CD4-positive, alpha-beta memory T cell (primary cell): ENCODE measurements at regions not wholly inside any gene's neighbourhood (a gene's known extent, or its start where the extent isn't known, plus 50 kb on each side); places are given as distances from the start of the nearest gene placed in this dataset.
A peak's percentile ranks its signal among the peaks of the same experiment; 100 is the strongest.

Source experiments
- CTCF ChIA-PET: fragments of 350-600 bp; sonication (Branson Sonifier 250); formaldehyde crosslinking; loops from one replicate; lab custom pipeline; 2021; ENCODE audit warnings: inconsistent platforms; ENCODE audit not compliant: partially characterized antibody; lab: Charles Lee
- POLR2A ChIA-PET: fragments of 350-600 bp; sonication (Branson Sonifier 250); formaldehyde crosslinking; loops from one replicate; lab custom pipeline; 2021; ENCODE audit not compliant: partially characterized antibody; lab: Charles Lee
- DNase-seq, 5 donors: peaks; one replicate each; pipeline versions ENCODE4 v3.0.0 to v3.0.0-alpha.2; 2020 to 2022; ENCODE audit warnings: mixed read lengths in 1 of 5
- H3K27ac ChIP-seq: one replicate; pipeline ENCODE4 v1.7.0; 2013; ENCODE audit warnings: low read depth, low read length
- H3K27me3 ChIP-seq: 2 replicates; pipeline ENCODE4 v1.7.0; 2013; ENCODE audit warnings: mild to moderate bottlenecking, low read length, moderate library complexity; ENCODE audit not compliant: insufficient read depth
- H3K36me3 ChIP-seq: 2 replicates; pipeline ENCODE4 v1.7.0; 2013; ENCODE audit warnings: mild to moderate bottlenecking, low read length, moderate library complexity; ENCODE audit not compliant: insufficient read depth
- H3K4me1 ChIP-seq: 2 replicates; pipeline ENCODE4 v1.7.0; 2013; ENCODE audit warnings: mild to moderate bottlenecking, low read length, moderate library complexity; ENCODE audit not compliant: insufficient read depth
- H3K4me3 ChIP-seq, 2 donors: one replicate each; pipeline ENCODE4 v1.7.0; 2013; ENCODE audit warnings: low read length in 2 of 2, mild to moderate bottlenecking in 1 of 2
- H3K9me3 ChIP-seq, 2 donors: one replicate each; pipeline ENCODE4 v1.7.0; 2013; ENCODE audit warnings: low read length in 2 of 2, control low read depth in 1 of 2; ENCODE audit not compliant: control insufficient read depth in 1 of 2
- H3K27ac Mint-ChIP-seq, 7 donors: one replicate each; pipeline ENCODE4 v1.8.0; 2020 to 2021; ENCODE audit warnings: mixed read lengths in 7 of 7, mild to moderate bottlenecking in 6 of 7, inconsistent platforms in 3 of 7, moderate library complexity in 3 of 7
- H3K27me3 Mint-ChIP-seq, 2 donors: one replicate each; pipeline ENCODE4 v1.8.0; 2020 to 2021; ENCODE audit warnings: mixed read lengths in 2 of 2
- H3K36me3 Mint-ChIP-seq, 2 donors: one replicate each; pipeline ENCODE4 v1.8.0; 2020 to 2021; ENCODE audit warnings: mixed read lengths in 2 of 2, inconsistent platforms in 1 of 2, mild to moderate bottlenecking in 1 of 2
- H3K4me1 Mint-ChIP-seq, 4 donors: one replicate each; pipeline ENCODE4 v1.8.0; 2020 to 2021; ENCODE audit warnings: mixed read lengths in 4 of 4, mild to moderate bottlenecking in 1 of 4
- H3K4me3 Mint-ChIP-seq, 8 donors: one replicate each; pipeline ENCODE4 v1.8.0; 2020 to 2021; ENCODE audit warnings: mixed read lengths in 8 of 8, mild to moderate bottlenecking in 7 of 8, moderate library complexity in 6 of 8, inconsistent platforms in 3 of 8
- H3K9me3 Mint-ChIP-seq, 8 donors: one replicate each; pipeline ENCODE4 v1.8.0; 2020 to 2021; ENCODE audit warnings: mixed read lengths in 8 of 8, mild to moderate bottlenecking in 5 of 8, inconsistent platforms in 3 of 8, moderate library complexity in 1 of 8
- intact Hi-C: fragments of 100-400 bp; cut with micrococcal nuclease; formaldehyde crosslinking; loops from one replicate; pipeline ENCODE4 v1.15.1; 2023

- CTCF ChIA-PET, result no interaction called here
- H3K4me1 ChIP-seq, result no peaks in the 10 kb centered on the region
- POLR2A ChIA-PET, result no interaction called here
- H3K9me3 ChIP-seq, result no peaks in the 10 kb centered on the region
- DNase-seq, result no peak
- H3K4me3 ChIP-seq, result no peak overlapping the region
- H3K27me3 ChIP-seq, result no peaks in the 10 kb centered on the region
- no peak overlapping the region for H3K27ac ChIP-seq
- peaks cover 0 to 2% of the 10 kb centered on the region in 2 donors for H3K27me3 Mint-ChIP-seq
- no peaks in the 10 kb centered on the region for H3K36me3 Mint-ChIP-seq
- H3K36me3 ChIP-seq, result no peaks in the 10 kb centered on the region
- no peak overlapping the region for H3K4me3 Mint-ChIP-seq
- H3K27ac Mint-ChIP-seq, result no peak overlapping the region
- no peaks in the 10 kb centered on the region for H3K4me1 Mint-ChIP-seq
- intact Hi-C loops, result no loop called here
- peaks cover 3 to 34% (median 9%) of the 10 kb centered on the region in 8 donors for H3K9me3 Mint-ChIP-seq
These were observed 478.8 kb upstream of the CDH11 start for GRCh38 chr16:65600629-65601028.

DNA sequence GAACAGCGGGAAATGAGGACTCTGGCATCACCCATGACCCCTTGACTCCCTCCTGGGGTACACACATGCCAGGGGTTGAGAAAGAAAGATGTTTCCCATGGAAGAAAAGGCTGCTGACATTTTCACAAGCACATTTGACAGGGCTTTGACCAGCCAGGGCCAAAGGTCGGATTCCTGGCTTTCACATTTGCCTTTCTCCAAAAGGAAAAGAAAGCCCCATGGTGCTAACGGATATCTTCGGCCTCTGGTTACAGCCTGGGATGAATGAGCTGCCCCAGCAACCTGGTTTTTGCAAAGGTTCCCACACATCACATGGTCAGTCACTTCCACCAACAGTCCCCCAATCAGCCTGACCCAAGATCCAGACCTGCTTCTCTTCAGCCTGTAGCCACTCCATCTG is 478.2 kb upstream of the CDH11 start:
- H3K9me3 Mint-ChIP-seq, result peaks cover 3 to 34% (median 9%) of the 10 kb centered on the region in 8 donors
- H3K27me3 Mint-ChIP-seq, result peaks cover 0 to 2% of the 10 kb centered on the region in 2 donors
- intact Hi-C loops, result no loop called here
- no peak overlapping the region for H3K27ac Mint-ChIP-seq
- no peaks in the 10 kb centered on the region for H3K27me3 ChIP-seq
- no peak overlapping the region for H3K4me3 Mint-ChIP-seq
- no peaks in the 10 kb centered on the region for H3K36me3 ChIP-seq
- DNase-seq, result no peak
- H3K36me3 Mint-ChIP-seq, result no peaks in the 10 kb centered on the region
- CTCF ChIA-PET, result no interaction called here
- no peaks in the 10 kb centered on the region for H3K4me1 Mint-ChIP-seq
- POLR2A ChIA-PET, result no interaction called here
- H3K4me1 ChIP-seq, result no peaks in the 10 kb centered on the region
- H3K27ac ChIP-seq, result no peak overlapping the region
- no peak overlapping the region for H3K4me3 ChIP-seq
- H3K9me3 ChIP-seq, result no peaks in the 10 kb centered on the region

GRCh38 chr16:65598621-65599020 is 476.8 kb upstream of the CDH11 start:
- H3K4me1 Mint-ChIP-seq, result no peaks in the 10 kb centered on the region
- CTCF ChIA-PET, result no interaction called here

GRCh38 chr16:65583498-65583897 is 461.6 kb upstream of the CDH11 start:
- intact Hi-C loops, result no loop called here
- ChIA-PET POLR2A (no interaction called here), CTCF (no interaction called here)
- no peak overlapping the region for H3K4me3 ChIP-seq
- no peak for DNase-seq
- no peaks in the 10 kb centered on the region for H3K36me3 ChIP-seq
- H3K9me3 ChIP-seq, result no peaks in the 10 kb centered on the region
- H3K27me3 Mint-ChIP-seq, result peaks cover 0 to 2% of the 10 kb centered on the region in 2 donors
- H3K27ac ChIP-seq, result no peak overlapping the region
- H3K4me1 Mint-ChIP-seq, result no peaks in the 10 kb centered on the region
- H3K9me3 Mint-ChIP-seq, result peaks cover 0 to 6% (median 2%) of the 10 kb centered on the region in 8 donors
- no peaks in the 10 kb centered on the region for H3K27me3 ChIP-seq
- no peak overlapping the region for H3K27ac Mint-ChIP-seq
- no peaks in the 10 kb centered on the region for H3K36me3 Mint-ChIP-seq
- no peaks in the 10 kb centered on the region for H3K4me1 ChIP-seq
- peak overlapping the region in 1 of 8 donors; percentile 20 for H3K4me3 Mint-ChIP-seq

More at GRCh38 chr16:65598621-65599020, 476.8 kb upstream of the CDH11 start:
- Mint-ChIP-seq H3K27me3 (peaks cover 0 to 2% of the 10 kb centered on the region in 2 donors), H3K36me3 (no peaks in the 10 kb centered on the region), H3K9me3 (peaks cover 0 to 25% (median 7%) of the 10 kb centered on the region in 8 donors), H3K27ac (no peak overlapping the region), H3K4me3 (no peak overlapping the region)
- Histone ChIP-seq H3K4me3 (no peak overlapping the region), H3K27ac (no peak overlapping the region), H3K4me1 (no peaks in the 10 kb centered on the region), H3K9me3 (no peaks in the 10 kb centered on the region), H3K36me3 (no peaks in the 10 kb centered on the region), H3K27me3 (no peaks in the 10 kb centered on the region)
- POLR2A ChIA-PET, result no interaction called here
- no peak for DNase-seq
- intact Hi-C loops, result no loop called here

- Mint-ChIP-seq H3K27ac (no peak overlapping the region), H3K36me3 (no peaks in the 10 kb centered on the region), H3K9me3 (peaks cover 0 to 11% (median 5%) of the 10 kb centered on the region in 8 donors), H3K27me3 (no peaks in the 10 kb centered on the region), H3K4me1 (no peaks in the 10 kb centered on the region), H3K4me3 (no peak overlapping the region)
- Histone ChIP-seq H3K4me1 (no peaks in the 10 kb centered on the region), H3K4me3 (no peak overlapping the region), H3K27ac (no peak overlapping the region), H3K27me3 (no peaks in the 10 kb centered on the region), H3K9me3 (no peaks in the 10 kb centered on the region), H3K36me3 (no peaks in the 10 kb centered on the region)
- no peak for DNase-seq
- POLR2A ChIA-PET, result no interaction called here
- CTCF ChIA-PET, result no interaction called here
- intact Hi-C loops, result no loop called here
These were observed 457.2 kb upstream of the CDH11 start for GRCh38 chr16:65579050-65579449.

DNA sequence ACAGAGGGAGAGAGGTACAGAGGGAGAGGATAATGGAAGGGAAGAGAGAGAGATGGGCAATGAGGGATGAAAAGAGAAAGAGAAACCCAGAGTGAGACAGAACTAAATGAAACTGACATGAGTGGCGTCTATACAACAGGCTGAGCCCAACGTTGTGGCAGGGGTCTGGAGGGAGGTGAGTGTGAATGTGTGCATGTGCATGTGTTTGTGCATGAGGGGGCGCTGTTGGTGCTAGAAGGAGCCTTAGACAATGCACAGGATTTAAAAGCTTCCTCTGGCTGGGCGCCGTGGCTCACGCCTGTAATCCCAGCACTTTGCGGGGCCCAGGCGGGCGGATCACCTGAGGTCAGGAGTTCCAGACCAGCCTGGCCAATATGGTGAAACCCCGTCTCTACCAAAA is 454.8 kb upstream of the CDH11 start:
- no peaks in the 10 kb centered on the region for H3K36me3 Mint-ChIP-seq
- H3K27ac ChIP-seq, result no peak overlapping the region
- H3K36me3 ChIP-seq, result no peaks in the 10 kb centered on the region
- intact Hi-C loops, result no loop called here
- ChIA-PET CTCF (no interaction called here), POLR2A (no interaction called here)
- H3K4me3 Mint-ChIP-seq, result no peak overlapping the region
- H3K9me3 ChIP-seq, result no peaks in the 10 kb centered on the region
- no peaks in the 10 kb centered on the region for H3K4me1 Mint-ChIP-seq
- no peaks in the 10 kb centered on the region for H3K4me1 ChIP-seq
- H3K27ac Mint-ChIP-seq, result no peak overlapping the region
- H3K4me3 ChIP-seq, result no peak overlapping the region
- H3K27me3 ChIP-seq, result no peaks in the 10 kb centered on the region
- no peaks in the 10 kb centered on the region for H3K27me3 Mint-ChIP-seq
- DNase-seq, result no peak
- H3K9me3 Mint-ChIP-seq, result peaks cover 0 to 11% (median 5%) of the 10 kb centered on the region in 8 donors

GRCh38 chr16:65576139-65576538 is 454.3 kb upstream of the CDH11 start:
- no peaks in the 10 kb centered on the region for H3K36me3 ChIP-seq
- no peaks in the 10 kb centered on the region for H3K9me3 ChIP-seq
- ChIA-PET POLR2A (no interaction called here), CTCF (no interaction called here)
- H3K27ac Mint-ChIP-seq, result no peak overlapping the region
- intact Hi-C loops, result no loop called here
- H3K9me3 Mint-ChIP-seq, result peaks cover 0 to 11% (median 5%) of the 10 kb centered on the region in 8 donors
- H3K27ac ChIP-seq, result no peak overlapping the region
- H3K4me1 ChIP-seq, result no peaks in the 10 kb centered on the region
- no peak overlapping the region for H3K4me3 ChIP-seq
- H3K4me1 Mint-ChIP-seq, result no peaks in the 10 kb centered on the region
- DNase-seq, result no peak
- H3K4me3 Mint-ChIP-seq, result no peak overlapping the region
- no peaks in the 10 kb centered on the region for H3K27me3 ChIP-seq
- no peaks in the 10 kb centered on the region for H3K36me3 Mint-ChIP-seq
- H3K27me3 Mint-ChIP-seq, result no peaks in the 10 kb centered on the region
